HG02885 (cell line): ENCODE measurements at regions not wholly inside any gene's neighbourhood (a gene's known extent, or its start where the extent isn't known, plus 50 kb on each side); places are given as distances from the start of the nearest gene placed in this dataset.

Source experiments
- ATAC-seq: cut with Tn5 transposase; IDR thresholded peaks from one replicate; pipeline ENCODE4 v1.9.1; 2021; ENCODE audit warnings: mild to moderate bottlenecking; ENCODE audit not compliant: unreplicated experiment, poor library complexity

- ATAC-seq, result no peak
Measured at GRCh38 chr14:30291216-30291615, 267.7 kb upstream of the G2E3 start.

- ATAC-seq, result no peak
Measured at GRCh38 chr14:30292541-30292940, 266.4 kb upstream of the G2E3 start.

GRCh38 chr14:30295980-30296379, 263.0 kb upstream of the G2E3 start:
- ATAC-seq, result no peak

- ATAC-seq, result no peak
Measured at GRCh38 chr14:30296931-30297405, 262.0 kb upstream of the G2E3 start.

- ATAC-seq, result no peak
Measured at GRCh38 chr14:30297876-30298795, 260.8 kb upstream of the G2E3 start.

- ATAC-seq, result no peak
Measured at GRCh38 chr14:30299915-30300314, 259.0 kb upstream of the G2E3 start.

GRCh38 chr14:30303350-30303749, 255.6 kb upstream of the G2E3 start:
- ATAC-seq, result no peak

- ATAC-seq, result no peak
Measured at GRCh38 chr14:30305346-30305745, 253.6 kb upstream of the G2E3 start.

- no peak for ATAC-seq
Measured at GRCh38 chr14:30309405-30309804, 249.6 kb upstream of the G2E3 start.

GRCh38 chr14:30312214-30312613, 246.7 kb upstream of the G2E3 start:
- ATAC-seq, result peak; percentile 75

- ATAC-seq, result no peak
Measured at GRCh38 chr14:30317729-30318128, 241.2 kb upstream of the G2E3 start.

GRCh38 chr14:30322819-30323218, 236.1 kb upstream of the G2E3 start:
- no peak for ATAC-seq

- no peak for ATAC-seq
Measured at GRCh38 chr14:30330033-30330432, 228.9 kb upstream of the G2E3 start.

GRCh38 chr14:30330445-30330844, 228.5 kb upstream of the G2E3 start:
- no peak for ATAC-seq

GRCh38 chr14:30331030-30331429, 227.9 kb upstream of the G2E3 start:
- no peak for ATAC-seq

GRCh38 chr14:30332374-30332773, 226.6 kb upstream of the G2E3 start:
- no peak for ATAC-seq

GRCh38 chr14:30333934-30334333, 225.0 kb upstream of the G2E3 start:
- peak; percentile 35 for ATAC-seq

GRCh38 chr14:30337456-30337855, 221.5 kb upstream of the G2E3 start:
- no peak for ATAC-seq

GRCh38 chr14:30339311-30339901, 219.6 kb upstream of the G2E3 start:
- ATAC-seq, result no peak

- no peak for ATAC-seq
Measured at GRCh38 chr14:30340495-30340894, 218.5 kb upstream of the G2E3 start.

GRCh38 chr14:30345511-30345910, 213.4 kb upstream of the G2E3 start:
- no peak for ATAC-seq

GRCh38 chr14:30348445-30348844, 210.5 kb upstream of the G2E3 start:
- no peak for ATAC-seq
